22Rv1 (cell line): ENCODE measurements at regions not wholly inside any gene's neighbourhood (a gene's known extent, or its start where the extent isn't known, plus 50 kb on each side); places are given as distances from the start of the nearest gene placed in this dataset.

ENCODE experiments used
- CTCF ChIP-seq: fragments of 450-650 bp; IDR thresholded peaks from 2 replicates; pipeline ENCODE4 v1.5.1; 2017; ENCODE audit warnings: mild to moderate bottlenecking
- ZFX ChIP-seq: fragments of 450-650 bp; IDR thresholded peaks from 2 replicates; pipeline ENCODE4 v1.6.1; 2017; ENCODE audit warnings: antibody characterized with exemption, borderline replicate concordance

- no peak for TF ChIP-seq CTCF
- TF ChIP-seq ZFX = no peak
Measured at GRCh38 chrX:113892401-113892800, 691.5 kb upstream of the HTR2C start.
